NCI-H2081 treated with DMSO at 0.1 percent for 48 hours (cell line): ENCODE measurements at regions not wholly inside any gene's neighbourhood (a gene's known extent, or its start where the extent isn't known, plus 50 kb on each side); places are given as distances from the start of the nearest gene placed in this dataset.

Experiments
- DNase-seq: peaks from one replicate; lab custom pipeline; 2025; lab: John Stamatoyannopoulos, UW

DNA sequence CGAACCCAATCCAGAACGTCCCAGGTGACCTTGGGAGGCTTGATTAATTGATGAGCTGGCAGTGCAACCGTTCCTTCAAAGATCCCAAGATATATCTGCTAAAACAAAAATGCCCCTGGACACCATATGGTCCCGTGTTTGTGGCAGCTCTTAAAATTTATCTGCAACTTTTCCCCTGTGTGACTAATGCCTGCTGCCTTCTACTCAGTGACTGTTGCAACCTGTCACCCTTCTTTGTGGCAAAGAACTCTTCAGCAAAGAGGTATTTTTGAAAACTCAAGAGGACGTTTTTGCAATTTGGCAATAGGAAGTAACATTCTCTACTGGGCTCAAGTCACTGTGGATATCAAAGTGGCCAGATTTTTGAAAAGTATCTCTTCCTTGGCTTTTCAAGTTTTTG, 75.8 kb upstream of the SOD3 start:
- no peak for DNase-seq

DNA sequence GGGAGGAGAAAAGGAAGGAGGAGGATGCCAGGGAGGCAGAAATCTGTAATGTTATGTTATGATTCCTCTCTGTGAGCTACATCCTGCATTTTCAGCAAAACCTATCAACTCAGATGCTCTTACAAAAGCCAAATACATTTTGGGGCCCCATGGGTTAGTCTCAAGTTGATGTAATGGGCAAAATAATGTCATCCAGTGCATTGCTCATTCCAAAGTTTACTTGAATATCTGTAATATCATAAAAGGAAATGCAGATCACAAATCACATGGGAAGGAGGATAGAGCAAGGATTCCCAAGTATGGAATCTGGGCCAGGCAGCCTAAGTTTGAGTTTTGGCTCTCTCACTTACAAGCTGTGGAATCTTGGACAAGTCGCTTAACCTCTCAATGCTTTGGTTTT, 74.9 kb upstream of the SOD3 start:
- DNase-seq = no peak

GRCh38 chr4:24720979-24721378, 74.4 kb upstream of the SOD3 start:
- DNase-seq = no peak

DNA sequence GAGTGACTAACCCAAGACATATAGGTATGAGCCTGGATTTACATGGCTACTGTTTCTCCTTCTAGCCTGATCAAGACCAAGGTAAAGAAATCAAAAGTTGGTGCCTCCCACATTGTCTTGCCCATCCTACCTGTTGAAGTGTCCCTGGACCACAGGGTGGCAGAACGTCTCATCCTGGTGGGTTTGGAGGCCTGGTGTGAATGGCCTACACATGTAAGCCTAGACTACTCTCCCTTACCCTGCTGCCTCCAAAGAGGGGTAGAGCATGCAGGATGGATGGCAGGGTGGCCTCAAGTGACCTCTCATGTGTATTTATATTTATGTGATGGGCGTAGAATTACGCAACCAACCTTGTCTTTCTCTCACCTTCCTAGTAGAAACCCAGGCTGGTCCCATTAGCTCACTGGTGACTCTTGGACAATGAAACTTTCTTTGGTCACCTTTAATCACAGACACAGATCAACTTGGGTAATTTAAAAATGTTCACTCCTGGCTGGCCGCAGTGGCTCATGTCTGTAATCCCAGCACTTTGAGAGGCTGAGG, 73.3 kb upstream of the SOD3 start:
- DNase-seq = no peak

DNA sequence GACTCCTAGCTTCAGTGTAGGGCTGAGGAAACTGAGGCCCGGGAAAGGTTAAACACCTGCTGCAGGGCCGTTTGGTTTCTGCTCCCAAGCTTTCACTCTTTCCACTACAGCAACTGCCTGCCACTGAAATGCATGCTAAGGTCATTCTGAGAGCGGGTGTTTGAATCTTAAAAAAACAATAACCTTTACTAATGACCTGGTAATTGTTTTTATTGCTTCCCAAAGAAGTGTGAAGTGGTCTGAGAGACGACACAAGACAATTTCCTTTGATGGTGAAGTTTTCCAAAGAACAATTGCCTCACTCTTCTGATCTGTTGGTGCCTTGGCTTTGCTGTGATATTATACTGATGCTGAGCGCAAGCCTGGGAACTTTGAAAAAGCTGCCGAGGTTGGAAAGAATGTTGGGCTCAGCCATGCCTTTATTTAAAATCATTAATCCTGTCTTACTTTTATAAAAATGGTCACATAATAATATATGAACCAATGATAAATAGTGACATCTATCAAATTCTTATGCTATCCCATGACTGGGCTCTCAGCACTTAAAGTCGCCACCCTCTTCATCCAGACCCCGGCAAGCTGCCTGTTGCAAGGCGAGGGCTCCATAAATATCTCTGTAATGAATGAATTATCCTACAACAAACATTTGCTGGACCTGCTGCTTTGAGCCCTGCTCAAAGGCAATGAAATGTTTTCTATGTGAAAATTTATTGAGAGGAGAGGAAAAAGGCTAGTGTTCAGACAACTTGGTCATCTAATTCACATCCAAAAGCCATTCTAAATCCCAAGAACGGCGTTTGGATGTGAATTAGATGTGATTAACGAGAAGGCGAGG, 67.8 kb upstream of the SOD3 start:
- DNase-seq = no peak

DNA sequence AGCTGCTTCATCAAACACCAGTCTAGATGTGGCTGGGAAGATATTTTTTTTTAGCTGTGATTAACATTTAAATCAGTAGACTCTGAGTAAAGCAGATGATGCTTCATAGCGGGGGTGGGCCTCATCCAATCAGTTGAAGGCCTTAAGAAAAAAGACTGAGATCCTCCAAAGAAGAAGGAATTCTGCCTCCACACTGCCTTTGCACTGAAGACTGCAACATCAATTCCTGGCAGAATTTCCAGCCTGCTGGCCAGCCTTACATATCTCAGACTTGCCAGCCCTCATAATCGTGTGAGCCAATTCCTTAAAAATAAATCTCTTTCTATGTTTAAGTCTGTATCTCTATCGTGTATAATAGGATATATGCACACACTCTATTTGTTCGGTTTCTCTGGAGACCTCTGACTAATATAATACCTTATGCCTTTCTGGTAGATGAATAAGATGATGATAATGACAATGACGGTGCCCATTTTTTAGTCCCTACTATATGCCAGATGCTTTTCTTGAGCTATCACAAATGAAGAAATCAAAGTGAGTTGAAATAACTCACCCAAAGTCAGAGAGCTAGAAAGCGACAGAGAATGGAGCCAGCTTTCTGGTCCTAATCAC, 66.1 kb upstream of the SOD3 start:
- no peak for DNase-seq

DNA sequence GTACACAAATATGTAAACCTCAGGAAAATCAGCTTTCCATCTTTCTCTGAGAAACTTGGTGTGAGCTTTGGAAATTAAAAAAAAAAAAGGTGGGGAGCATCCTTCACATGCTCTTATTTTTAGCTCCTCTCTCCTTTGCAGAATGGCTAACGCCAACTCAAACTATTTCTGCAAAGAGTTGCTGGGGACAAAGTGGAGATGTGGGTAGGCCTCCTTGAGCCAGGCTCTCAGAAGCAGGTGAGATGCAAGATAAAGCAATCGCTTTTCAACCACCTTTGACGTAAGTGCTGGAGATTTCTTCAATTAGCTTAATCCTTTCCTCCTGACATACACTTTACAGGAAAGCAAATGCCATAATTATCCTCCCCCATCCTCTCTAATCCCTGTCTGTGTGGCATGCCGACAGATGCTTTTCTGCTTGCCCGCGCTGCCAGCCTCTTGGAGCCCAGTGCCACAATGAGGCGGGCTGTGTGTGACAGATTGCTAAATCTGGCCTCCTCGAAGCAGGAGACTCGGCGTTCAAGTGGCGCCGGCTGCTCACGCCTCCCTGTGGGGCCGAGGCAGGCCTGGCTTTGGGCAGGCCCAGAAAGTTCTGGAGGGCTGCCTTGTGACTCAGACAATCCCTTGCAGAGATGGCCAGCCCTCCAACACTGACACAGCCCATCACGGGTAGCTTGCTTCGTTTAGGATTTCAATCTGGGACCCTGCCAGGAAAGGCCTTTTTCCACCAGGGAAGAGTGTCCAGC, 64.9 kb upstream of the SOD3 start:
- DNase-seq = no peak

GRCh38 chr4:24731448-24731847, 63.9 kb upstream of the SOD3 start:
- DNase-seq = no peak

DNA sequence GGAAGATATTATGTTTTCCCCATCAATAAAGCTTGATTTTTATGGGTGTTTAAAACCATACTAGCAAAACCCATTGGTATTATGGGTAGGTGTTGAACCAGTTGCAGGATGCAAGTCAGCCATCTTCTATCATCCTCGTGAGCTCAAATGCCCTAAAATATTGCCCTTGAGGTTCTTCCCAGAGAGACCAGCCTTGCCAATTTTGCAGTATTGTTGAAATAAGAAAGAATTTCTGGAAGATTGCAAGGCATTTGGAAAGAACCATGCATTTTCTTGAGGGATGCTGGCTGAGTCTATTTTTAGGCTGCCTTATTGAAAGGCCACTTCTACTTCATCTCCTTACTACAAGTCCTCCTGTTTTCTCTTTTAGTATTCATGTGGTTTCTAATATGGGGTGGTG, 60.9 kb upstream of the SOD3 start:
- no peak for DNase-seq

GRCh38 chr4:24736066-24736465, 59.3 kb upstream of the SOD3 start:
- no peak for DNase-seq

GRCh38 chr4:24741910-24742309, 53.5 kb upstream of the SOD3 start:
- no peak for DNase-seq

- no peak for DNase-seq
Measured at GRCh38 chr4:24742335-24742734, 53.0 kb upstream of the SOD3 start.

- no peak for DNase-seq
Measured at GRCh38 chr4:24742773-24743172, 52.6 kb upstream of the SOD3 start.

DNA sequence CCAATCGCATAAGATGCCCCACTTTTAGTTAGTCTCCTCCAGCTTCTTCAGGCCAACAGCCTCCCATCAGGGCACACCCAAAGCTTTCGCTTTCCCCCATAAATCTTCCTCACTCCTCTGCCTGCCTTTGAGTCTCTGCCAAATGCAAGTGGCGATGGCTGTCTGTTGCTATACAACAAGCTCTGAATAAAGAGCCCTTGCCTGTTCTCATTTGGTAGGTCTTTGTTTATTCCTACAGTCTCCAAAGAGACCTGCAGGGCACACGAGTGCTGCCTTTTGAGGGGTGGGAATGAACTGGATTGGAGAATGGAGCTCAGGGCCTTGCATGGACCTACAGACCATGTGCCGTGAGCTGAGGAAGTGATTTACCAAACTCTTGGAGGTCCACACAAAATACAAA, 52.2 kb upstream of the SOD3 start:
- DNase-seq = no peak

- no peak for DNase-seq
Measured at GRCh38 chr4:24743927-24744326, 51.4 kb upstream of the SOD3 start.

DNA sequence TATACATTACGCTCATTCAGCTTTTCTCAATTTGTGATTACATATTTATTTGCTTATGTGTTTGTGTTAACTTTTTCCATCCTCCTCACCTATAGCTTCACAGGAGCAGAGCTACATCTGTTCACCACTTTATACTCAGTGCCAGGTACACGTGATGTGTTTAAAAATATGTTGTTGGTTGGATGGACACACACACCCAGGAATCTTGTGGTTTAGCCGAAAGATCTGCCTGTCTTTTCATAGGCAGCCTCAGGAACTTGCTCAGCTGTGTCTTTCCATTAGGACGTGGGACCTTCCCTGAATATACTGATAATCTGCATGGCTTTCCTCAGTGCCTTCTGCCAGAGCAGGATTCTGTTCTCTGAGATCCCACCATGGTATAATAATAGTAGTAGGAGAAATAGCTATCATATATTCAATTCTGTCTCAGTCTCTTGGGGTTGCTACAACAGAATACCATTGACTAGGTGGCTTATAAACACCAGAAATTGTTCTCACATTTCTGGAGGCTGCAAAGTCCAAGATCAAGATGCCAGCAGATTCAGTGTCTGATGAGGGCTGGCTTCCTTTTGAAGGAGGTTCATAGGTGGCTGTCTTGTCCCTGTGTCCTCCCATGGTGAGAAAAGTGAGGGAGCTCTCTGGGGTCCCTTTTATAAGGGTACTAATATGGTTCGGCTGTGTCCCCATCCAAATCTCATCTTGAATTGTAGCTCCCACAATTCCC, 50.0 kb upstream of the SOD3 start:
- DNase-seq = no peak
